Vagina (tissue), 2 donors: ENCODE measurements at regions not wholly inside any gene's neighbourhood (a gene's known extent, or its start where the extent isn't known, plus 50 kb on each side); places are given as distances from the start of the nearest gene placed in this dataset.

Experiments used
- DNase-seq, 2 donors: peaks; one replicate each; pipeline ENCODE4 v3.0.0-alpha.2; 2017; ENCODE audit errors: extremely low spot score in 2 of 2
- H3K27ac ChIP-seq: fragments of 200-600 bp; sonication (generic); one replicate; pipeline ENCODE4 v1.5.1; 2019
- H3K27me3 ChIP-seq: fragments of 200-600 bp; sonication (generic); one replicate; pipeline ENCODE4 v1.5.1; 2019
- H3K36me3 ChIP-seq, 2 donors: fragments of 200-600 bp; sonication (generic); one replicate each; pipeline ENCODE4 v1.5.1; 2017 to 2019
- H3K4me1 ChIP-seq: fragments of 200-600 bp; sonication (generic); one replicate; pipeline ENCODE4 v1.5.1; 2019
- H3K4me3 ChIP-seq, 2 donors: fragments of 200-600 bp; sonication (generic); 1 replicate in 1 of 2; 2 replicates in 1 of 2; pipeline ENCODE4 v1.5.1; 2016 to 2019
- H3K9me3 ChIP-seq: fragments of 200-600 bp; sonication (generic); one replicate; pipeline ENCODE4 v1.5.1; 2019
- CTCF ChIP-seq, 3 experiments: fragments of 450-650 bp in 2 of 3; fragments of 200-600 bp in 1 of 3; sonication (generic) in 1 of 3; IDR thresholded peaks; one replicate each; pipeline ENCODE4 v1.5.1; 2017 to 2019; ENCODE audit warnings: antibody characterized with exemption in 3 of 3, mild to moderate bottlenecking in 2 of 3, moderate library complexity in 2 of 3
- POLR2A ChIP-seq, 2 donors: fragments of 450-650 bp; IDR thresholded peaks; one replicate each; pipeline ENCODE4 v1.6.1; 2017; ENCODE audit warnings: antibody characterized with exemption in 2 of 2, mild to moderate bottlenecking in 2 of 2, moderate library complexity in 2 of 2
- POLR2AphosphoS5 ChIP-seq, 2 donors: sonication (generic); formaldehyde crosslinking; IDR thresholded peaks; one replicate each; pipeline ENCODE4 v1.9.0; 2017; ENCODE audit warnings: antibody characterized with exemption in 2 of 2, mild to moderate bottlenecking in 2 of 2, low read depth in 1 of 2; ENCODE audit not compliant: insufficient read depth in 1 of 2
- intact Hi-C: fragments of 100-400 bp; cut with DNase I; formaldehyde crosslinking; loops from one replicate; pipeline ENCODE4 v1.15.1; 2023

- DNase-seq, result no peak
- TF ChIP-seq POLR2AphosphoS5 (IDR thresholded peaks at IDR 0.05; ENCODE audit: insufficient read depth in 1 of 2, low read depth in 1 of 2), result no peak
- no peak for TF ChIP-seq POLR2A (IDR thresholded peaks at IDR 0.05)
- TF ChIP-seq CTCF (IDR thresholded peaks at IDR 0.05), result no peak
- no peaks in the 10 kb centered on the region for H3K9me3 ChIP-seq
- no peaks in the 10 kb centered on the region for H3K36me3 ChIP-seq
- no peak overlapping the region for H3K27ac ChIP-seq
- H3K4me3 ChIP-seq, result no peak overlapping the region
- intact Hi-C loops, result no loop called here
- H3K27me3 ChIP-seq, result no peaks in the 10 kb centered on the region
- no peaks in the 10 kb centered on the region for H3K4me1 ChIP-seq
Measured at GRCh38 chr18:68426731-68427315, 288.1 kb downstream of the TMX3 start.

GRCh38 chr18:68418881-68419280, 296.0 kb downstream of the TMX3 start:
- H3K9me3 ChIP-seq, result no peaks in the 10 kb centered on the region
- no peaks in the 10 kb centered on the region for H3K4me1 ChIP-seq
- no peaks in the 10 kb centered on the region for H3K36me3 ChIP-seq
- TF ChIP-seq POLR2A (IDR thresholded peaks at IDR 0.05) (no peak), CTCF (IDR thresholded peaks at IDR 0.05) (no peak), POLR2AphosphoS5 (IDR thresholded peaks at IDR 0.05; ENCODE audit: insufficient read depth in 1 of 2, low read depth in 1 of 2) (no peak)
- H3K27me3 ChIP-seq, result no peaks in the 10 kb centered on the region
- no peak for DNase-seq
- intact Hi-C loops, result no loop called here
- no peak overlapping the region for H3K4me3 ChIP-seq
- H3K27ac ChIP-seq, result no peak overlapping the region

- no peak for TF ChIP-seq CTCF (IDR thresholded peaks at IDR 0.05)
- H3K36me3 ChIP-seq, result no peaks in the 10 kb centered on the region
- no peak overlapping the region for H3K27ac ChIP-seq
- H3K4me1 ChIP-seq, result no peaks in the 10 kb centered on the region
- H3K27me3 ChIP-seq, result no peaks in the 10 kb centered on the region
- no peak overlapping the region for H3K4me3 ChIP-seq
- intact Hi-C loops, result no loop called here
- H3K9me3 ChIP-seq, result no peaks in the 10 kb centered on the region
- no peak for DNase-seq
Measured at GRCh38 chr18:68418226-68418868, 296.6 kb downstream of the TMX3 start.

- no peaks in the 10 kb centered on the region for H3K36me3 ChIP-seq
- H3K4me1 ChIP-seq, result no peaks in the 10 kb centered on the region
- no peaks in the 10 kb centered on the region for H3K27me3 ChIP-seq
- H3K27ac ChIP-seq, result no peak overlapping the region
- DNase-seq, result no peak
- TF ChIP-seq POLR2AphosphoS5 (IDR thresholded peaks at IDR 0.05; ENCODE audit: insufficient read depth in 1 of 2, low read depth in 1 of 2) (no peak), POLR2A (IDR thresholded peaks at IDR 0.05) (no peak), CTCF (IDR thresholded peaks at IDR 0.05) (no peak)
- H3K4me3 ChIP-seq, result no peak overlapping the region
- H3K9me3 ChIP-seq, result no peaks in the 10 kb centered on the region
- intact Hi-C loops, result no loop called here
Measured at GRCh38 chr18:68417826-68418225, 297.1 kb downstream of the TMX3 start.

- H3K27me3 ChIP-seq, result no peaks in the 10 kb centered on the region
Measured at GRCh38 chr18:68417166-68417799, 297.6 kb downstream of the TMX3 start.

More at GRCh38 chr18:68417166-68417799, 297.6 kb downstream of the TMX3 start:
- Histone ChIP-seq H3K4me1 (no peaks in the 10 kb centered on the region), H3K9me3 (no peaks in the 10 kb centered on the region), H3K36me3 (no peaks in the 10 kb centered on the region), H3K27ac (no peak overlapping the region), H3K4me3 (no peak overlapping the region)
- intact Hi-C loops, result no loop called here
- TF ChIP-seq CTCF (IDR thresholded peaks at IDR 0.05), result no peak
- no peak for DNase-seq
